Activated B cell treated with CpG ODN at 0.5 μM for 24 hours (primary cell): ENCODE measurements at regions not wholly inside any gene's neighbourhood (a gene's known extent, or its start where the extent isn't known, plus 50 kb on each side); places are given as distances from the start of the nearest gene placed in this dataset.

Experiments
- ATAC-seq: fragments of 200-7000 bp; cut with Tn5 transposase; one replicate; pipeline ENCODE4 v1.10.0; 2021; ENCODE audit warnings: low read depth, mild to moderate bottlenecking, moderate library complexity
- CTCF ChIA-PET: fragments of 350-600 bp; sonication (Branson Sonifier 250); formaldehyde crosslinking; loops from one replicate; lab custom pipeline; 2021; ENCODE audit warnings: antibody characterized with exemption; lab: Charles Lee
- POLR2A ChIA-PET: fragments of 350-600 bp; sonication (Branson Sonifier 250); formaldehyde crosslinking; loops from one replicate; lab custom pipeline; 2021; ENCODE audit warnings: antibody characterized with exemption; lab: Charles Lee
- DNase-seq: peaks from one replicate; pipeline ENCODE4 v3.0.0; 2022
- H3K27ac Mint-ChIP-seq: one replicate; pipeline ENCODE4 v1.8.0; 2020; ENCODE audit warnings: mixed read lengths
- H3K27me3 Mint-ChIP-seq: one replicate; pipeline ENCODE4 v1.8.0; 2021; ENCODE audit warnings: mixed read lengths
- H3K36me3 Mint-ChIP-seq: one replicate; pipeline ENCODE4 v1.8.0; 2021; ENCODE audit warnings: low read depth, mixed read lengths
- H3K4me1 Mint-ChIP-seq: one replicate; pipeline ENCODE4 v1.8.0; 2021; ENCODE audit warnings: mixed read lengths
- H3K4me3 Mint-ChIP-seq: one replicate; pipeline ENCODE4 v1.8.0; 2020; ENCODE audit warnings: mild to moderate bottlenecking, mixed read lengths
- H3K9me3 Mint-ChIP-seq: one replicate; pipeline ENCODE4 v1.8.0; 2020; ENCODE audit warnings: mixed read lengths
- CTCF ChIP-seq: fragments of 200-600 bp; IDR thresholded peaks from one replicate; pipeline ENCODE4 v1.8.0; 2022; ENCODE audit warnings: antibody characterized with exemption, mild to moderate bottlenecking
- intact Hi-C: fragments of 100-400 bp; cut with micrococcal nuclease; formaldehyde crosslinking; loops from one replicate; pipeline ENCODE4 v1.15.1; 2024

GRCh38 chr9:82547995-82548394 lies 514.9 kb downstream of the RASEF start:
- no peaks in the 10 kb centered on the region for H3K36me3 Mint-ChIP-seq
- no peak overlapping the region for H3K27ac Mint-ChIP-seq
- CTCF ChIA-PET: no interaction called here
- DNase-seq: no peak
- H3K9me3 Mint-ChIP-seq: no peaks in the 10 kb centered on the region
- no peak overlapping the region for H3K4me3 Mint-ChIP-seq
- H3K27me3 Mint-ChIP-seq: no peaks in the 10 kb centered on the region
- H3K4me1 Mint-ChIP-seq: no peaks in the 10 kb centered on the region
- no peak for ATAC-seq
- intact Hi-C loops: no loop called here
- POLR2A ChIA-PET: no interaction called here
- no peak for TF ChIP-seq CTCF

- CTCF ChIA-PET: no interaction called here
- POLR2A ChIA-PET: no interaction called here
- ATAC-seq (no peak), DNase-seq (no peak)
- TF ChIP-seq CTCF: no peak
- no peak overlapping the region for H3K4me3 Mint-ChIP-seq
- intact Hi-C loops: no loop called here
- H3K9me3 Mint-ChIP-seq: no peaks in the 10 kb centered on the region
- no peaks in the 10 kb centered on the region for H3K27me3 Mint-ChIP-seq
- no peak overlapping the region for H3K27ac Mint-ChIP-seq
- H3K36me3 Mint-ChIP-seq: no peaks in the 10 kb centered on the region
- no peaks in the 10 kb centered on the region for H3K4me1 Mint-ChIP-seq
Measured at GRCh38 chr9:82549174-82549821, 513.6 kb downstream of the RASEF start.

GRCh38 chr9:82552784-82553183 lies 510.2 kb downstream of the RASEF start:
- H3K9me3 Mint-ChIP-seq: no peaks in the 10 kb centered on the region
- H3K36me3 Mint-ChIP-seq: no peaks in the 10 kb centered on the region
- no peak overlapping the region for H3K27ac Mint-ChIP-seq
- TF ChIP-seq CTCF: no peak
- ChIA-PET CTCF (no interaction called here), POLR2A (no interaction called here)
- intact Hi-C loops: no loop called here
- H3K4me1 Mint-ChIP-seq: no peaks in the 10 kb centered on the region
- no peak overlapping the region for H3K4me3 Mint-ChIP-seq
- DNase-seq (no peak), ATAC-seq (no peak)
- no peaks in the 10 kb centered on the region for H3K27me3 Mint-ChIP-seq

GRCh38 chr9:82553654-82554366 lies 509.1 kb downstream of the RASEF start:
- DNase-seq (no peak), ATAC-seq (no peak)
- Mint-ChIP-seq H3K36me3 (no peaks in the 10 kb centered on the region), H3K9me3 (no peaks in the 10 kb centered on the region), H3K4me1 (no peaks in the 10 kb centered on the region), H3K4me3 (no peak overlapping the region), H3K27me3 (no peaks in the 10 kb centered on the region), H3K27ac (no peak overlapping the region)
- POLR2A ChIA-PET: no interaction called here
- intact Hi-C loops: no loop called here
- no peak for TF ChIP-seq CTCF
- CTCF ChIA-PET: no interaction called here

GRCh38 chr9:82554381-82554780 lies 508.6 kb downstream of the RASEF start:
- DNase-seq (no peak), ATAC-seq (no peak)
- no peak overlapping the region for H3K4me3 Mint-ChIP-seq
- TF ChIP-seq CTCF: no peak
- intact Hi-C loops: no loop called here
- no peaks in the 10 kb centered on the region for H3K4me1 Mint-ChIP-seq
- no peak overlapping the region for H3K27ac Mint-ChIP-seq
- CTCF ChIA-PET: no interaction called here
- H3K27me3 Mint-ChIP-seq: no peaks in the 10 kb centered on the region
- H3K36me3 Mint-ChIP-seq: no peaks in the 10 kb centered on the region
- POLR2A ChIA-PET: no interaction called here
- H3K9me3 Mint-ChIP-seq: no peaks in the 10 kb centered on the region
